Epithelial cell of esophagus (primary cell): ENCODE measurements at regions not wholly inside any gene's neighbourhood (a gene's known extent, or its start where the extent isn't known, plus 50 kb on each side); places are given as distances from the start of the nearest gene placed in this dataset.
"Not testable (repeated sequence)": the region's sequence is repeated elsewhere in the genome, so short reads cannot be mapped to it uniquely, and the experiment has no call there.

ENCODE experiments used
- DNase-seq: peaks from one replicate; pipeline ENCODE4 v3.0.0; 2010; ENCODE audit warnings: low read depth
- H3K4me3 ChIP-seq: 2 replicates; pipeline ENCODE4 v1.5.1; 2011; ENCODE audit warnings: mild to moderate bottlenecking, low read length, control low read depth
- TF ChIP-seq, protein P1 (sequence below): IDR thresholded peaks from 2 replicates; pipeline ENCODE4 v1.5.1; 2011; ENCODE audit warnings: low read depth, mild to moderate bottlenecking, low read length, control low read depth, inconsistent platforms; ENCODE audit not compliant: insufficient read depth; ENCODE audit errors: missing control alignments

DNA sequence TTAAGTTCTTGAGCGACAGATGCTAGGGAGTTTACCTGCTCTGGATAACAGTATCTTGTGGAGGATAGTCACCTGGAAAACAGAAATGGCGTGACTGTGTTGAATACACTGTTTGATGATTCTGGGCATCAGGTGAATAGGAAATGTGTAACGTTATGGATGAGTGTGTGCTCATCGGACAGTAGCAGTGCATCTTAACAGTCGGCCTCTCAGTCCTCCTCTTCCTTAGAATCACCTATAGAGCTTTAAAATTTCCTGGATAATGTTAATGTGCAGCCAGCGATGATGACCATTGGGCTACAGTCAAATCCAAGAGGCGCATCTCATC is 217.7 kb downstream of the OR2B2 start:
- H3K4me3 ChIP-seq = peak overlapping the region; percentile 63
- TF ChIP-seq, protein P1, sequence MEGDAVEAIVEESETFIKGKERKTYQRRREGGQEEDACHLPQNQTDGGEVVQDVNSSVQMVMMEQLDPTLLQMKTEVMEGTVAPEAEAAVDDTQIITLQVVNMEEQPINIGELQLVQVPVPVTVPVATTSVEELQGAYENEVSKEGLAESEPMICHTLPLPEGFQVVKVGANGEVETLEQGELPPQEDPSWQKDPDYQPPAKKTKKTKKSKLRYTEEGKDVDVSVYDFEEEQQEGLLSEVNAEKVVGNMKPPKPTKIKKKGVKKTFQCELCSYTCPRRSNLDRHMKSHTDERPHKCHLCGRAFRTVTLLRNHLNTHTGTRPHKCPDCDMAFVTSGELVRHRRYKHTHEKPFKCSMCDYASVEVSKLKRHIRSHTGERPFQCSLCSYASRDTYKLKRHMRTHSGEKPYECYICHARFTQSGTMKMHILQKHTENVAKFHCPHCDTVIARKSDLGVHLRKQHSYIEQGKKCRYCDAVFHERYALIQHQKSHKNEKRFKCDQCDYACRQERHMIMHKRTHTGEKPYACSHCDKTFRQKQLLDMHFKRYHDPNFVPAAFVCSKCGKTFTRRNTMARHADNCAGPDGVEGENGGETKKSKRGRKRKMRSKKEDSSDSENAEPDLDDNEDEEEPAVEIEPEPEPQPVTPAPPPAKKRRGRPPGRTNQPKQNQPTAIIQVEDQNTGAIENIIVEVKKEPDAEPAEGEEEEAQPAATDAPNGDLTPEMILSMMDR = no peak
- no peak for DNase-seq

DNA sequence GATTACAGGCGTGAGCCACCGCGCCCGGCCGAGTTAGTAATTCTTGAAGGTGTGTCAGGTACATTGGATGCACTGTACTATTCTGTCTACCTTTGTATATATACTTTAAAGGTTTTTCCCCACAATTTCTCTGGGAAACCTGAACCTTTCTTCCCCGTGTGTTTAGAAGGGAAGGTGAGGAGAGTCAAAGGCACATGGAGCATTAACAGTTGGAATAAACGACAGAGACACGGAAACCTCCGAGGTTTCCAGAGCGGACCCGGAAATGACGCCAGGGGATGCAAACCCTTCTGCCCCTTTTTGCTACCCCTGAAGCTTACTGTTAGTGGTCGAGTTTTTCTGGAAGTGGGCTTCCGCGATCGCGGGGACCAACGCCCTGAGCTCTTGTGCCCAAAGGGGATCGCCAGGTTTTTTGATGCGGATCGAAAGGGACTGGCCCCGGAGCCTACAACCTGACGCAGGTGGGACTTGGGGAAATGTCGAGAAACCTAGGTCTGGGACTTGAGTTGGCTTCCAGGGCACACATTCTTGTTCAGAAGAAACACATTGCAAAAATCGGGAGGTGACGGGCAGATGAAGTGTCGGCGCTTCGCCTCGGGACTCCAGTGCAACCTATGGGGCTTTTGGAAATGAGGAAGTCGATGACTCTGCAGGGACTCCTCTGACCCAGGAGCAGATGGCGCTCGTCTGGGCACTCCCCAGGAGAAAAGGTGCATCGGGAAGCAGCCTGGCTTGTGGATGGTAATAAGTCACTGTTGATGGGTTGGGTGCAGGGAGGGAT is 218.2 kb downstream of the OR2B2 start:
- DNase-seq = peak; percentile 70
- peak overlapping the region; percentile 63 for H3K4me3 ChIP-seq
- TF ChIP-seq, protein P1 = no peak

DNA sequence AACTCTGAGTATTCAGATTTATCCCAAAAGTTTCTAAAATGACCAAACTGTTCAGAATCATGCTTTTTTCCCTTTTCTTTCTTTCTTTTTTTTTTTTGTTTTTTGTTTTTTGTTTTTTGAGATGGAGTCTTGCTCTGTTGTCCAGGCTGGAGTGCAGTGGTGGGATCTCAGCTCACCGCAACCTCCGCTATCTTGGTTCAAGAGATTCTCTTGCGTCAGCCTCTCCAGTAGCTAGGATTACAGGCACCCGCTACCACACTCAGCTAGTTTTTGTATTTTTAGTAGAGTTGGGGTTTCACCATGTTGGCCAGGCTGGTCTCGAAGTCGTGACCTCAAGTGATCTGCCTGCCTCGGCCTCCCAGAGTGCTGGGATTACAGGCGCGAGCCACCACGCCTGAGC is 219.2 kb upstream of the ZNF184 start:
- not testable (repeated sequence) for H3K4me3 ChIP-seq

DNA sequence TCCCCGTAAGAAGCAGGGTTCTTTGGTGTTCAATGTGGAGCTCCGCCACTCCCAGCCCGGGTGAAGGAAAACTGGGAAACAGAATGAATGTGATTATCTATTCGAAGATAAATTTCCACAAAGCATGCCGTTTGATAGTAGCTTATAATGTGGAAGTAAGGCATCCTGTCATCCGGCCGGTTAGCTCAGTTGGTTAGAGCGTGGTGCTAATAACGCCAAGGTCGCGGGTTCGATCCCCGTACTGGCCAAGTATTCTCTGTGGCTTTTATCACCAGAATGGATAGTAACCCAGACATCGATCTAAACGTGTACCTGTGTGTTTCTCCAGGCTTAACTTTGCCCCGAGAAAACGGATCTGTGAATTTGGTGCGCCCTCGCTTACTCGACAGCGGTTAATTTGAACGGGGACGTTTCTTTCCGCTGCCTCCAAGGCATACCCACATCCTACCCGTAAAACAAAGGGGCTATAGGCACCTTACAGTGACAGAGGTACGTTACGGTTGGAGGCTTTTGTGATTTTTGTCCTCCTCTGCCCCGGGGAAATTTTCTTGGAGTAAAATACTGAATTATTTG is 215.2 kb upstream of the ZNF184 start:
- peak overlapping the region; percentile 80 for H3K4me3 ChIP-seq
- TF ChIP-seq, protein P1 = no peak
- peak; percentile 90 for DNase-seq

More for the DNA sequence above, 219.2 kb upstream of the ZNF184 start:
- DNase-seq = not testable (repeated sequence)

DNA sequence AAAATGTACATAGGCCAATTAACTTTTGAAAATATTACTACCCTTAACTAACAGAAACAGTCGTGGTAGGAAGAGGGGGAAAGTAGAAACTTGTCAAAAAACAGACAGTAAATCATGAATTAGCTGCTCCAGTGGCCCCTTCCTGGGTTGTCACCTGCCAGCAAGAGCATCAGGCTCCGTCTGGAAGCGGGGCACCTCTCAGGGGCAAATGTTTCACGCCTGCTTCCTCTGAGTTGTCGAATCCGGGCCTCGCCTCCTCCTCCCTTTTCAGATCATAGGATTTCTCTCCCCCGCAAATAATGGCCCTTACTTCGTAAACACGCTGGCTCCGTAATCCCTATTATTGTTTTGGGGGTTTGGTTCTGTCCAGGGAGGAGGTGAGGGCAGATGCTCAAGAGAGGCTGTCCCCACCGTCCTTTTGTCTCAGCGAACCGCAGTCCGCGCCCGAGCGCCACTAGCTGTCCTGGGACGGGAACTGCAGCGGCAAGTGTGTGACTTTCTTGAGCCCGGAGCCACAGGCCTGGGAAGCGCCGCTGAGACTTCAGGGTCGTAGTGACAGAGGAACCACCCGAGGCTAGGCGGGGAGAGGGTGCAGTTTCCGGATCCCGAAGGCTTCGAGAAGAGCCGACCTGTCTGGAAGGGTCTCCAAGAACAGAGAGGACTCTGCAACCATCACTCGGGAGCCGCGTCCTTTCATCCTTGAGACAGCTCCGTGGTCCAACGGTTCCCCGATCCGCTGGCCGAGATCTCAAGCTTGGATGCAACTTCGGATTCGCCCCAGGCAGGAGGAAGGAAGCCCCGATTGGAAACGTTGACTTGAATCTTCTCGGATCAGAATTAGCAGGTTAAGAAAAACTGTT is 214.5 kb upstream of the ZNF184 start:
- TF ChIP-seq, protein P1 = peak; percentile 87
- peak; percentile 84 for DNase-seq
- H3K4me3 ChIP-seq = peak overlapping the region; percentile 80

DNA sequence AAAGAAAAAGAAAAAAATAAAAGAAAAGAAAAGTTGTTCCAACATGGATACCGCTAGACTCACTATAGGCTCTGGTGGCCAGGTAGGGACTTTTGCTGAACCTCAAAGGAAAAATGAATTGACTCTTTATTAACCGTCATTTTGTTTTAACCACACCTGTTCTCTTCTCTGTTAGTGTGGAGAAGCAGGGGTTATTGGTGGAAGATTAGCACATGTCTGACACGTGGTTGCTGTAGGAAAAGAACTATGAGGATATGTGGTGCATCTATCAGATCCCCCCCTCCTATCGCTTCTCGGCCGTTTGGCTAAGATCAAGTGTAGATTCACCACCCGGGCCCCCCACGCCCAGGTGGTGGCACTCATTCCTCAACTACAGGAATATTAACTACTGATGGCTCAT is 212.4 kb upstream of the ZNF184 start:
- TF ChIP-seq, protein P1 = no peak
- no peak overlapping the region for H3K4me3 ChIP-seq
- DNase-seq = no peak
